ENCODE measurements at regions not wholly inside any gene's neighbourhood (a gene's known extent, or its start where the extent isn't known, plus 50 kb on each side); places are given as distances from the start of the nearest gene placed in this dataset.
A peak's percentile ranks its signal among the peaks of the same experiment; 100 is the strongest.

GRCh38 chr4:105002278-105002677 is 144.4 kb upstream of the TET2 start:
- Histone ChIP-seq H2BK15ac (ENCODE audit: low read length) (no peak overlapping the region), H3K18ac (ENCODE audit: extremely low read depth, low read length) (no peak overlapping the region), H2AFZ (ENCODE audit: low read length) (no peak overlapping the region), H2AK5ac (ENCODE audit: low read depth, low read length) (no peak overlapping the region), H3K9ac (replicated peaks in 1 of 4; ENCODE audit: extremely low read depth in 1 of 4, low read depth in 3 of 4, low read length in 3 of 4) (no peak overlapping the region), H4K5ac (ENCODE audit: insufficient read length, low read depth, low read length) (no peak overlapping the region), H3K56ac (replicated peaks; ENCODE audit: insufficient read length, low read depth, low read length) (no peak overlapping the region), H4K8ac (ENCODE audit: extremely low read depth, insufficient read depth, low read length) (no peak overlapping the region), H2BK12ac (ENCODE audit: low read depth, low read length) (no peak overlapping the region), H4K20me1 (replicated peaks in 1 of 2; ENCODE audit: control insufficient read depth in 1 of 2, insufficient read depth in 2 of 2, low read length in 2 of 2) (no peaks in the 10 kb centered on the region), H3K4me2 (ENCODE audit: insufficient read depth in 1 of 2, low read depth in 2 of 2, low read length in 2 of 2) (no peak overlapping the region), H3K27me3 (replicated peaks in 1 of 4; ENCODE audit: control insufficient read depth in 3 of 4, extremely low read depth in 1 of 4, insufficient read depth in 3 of 4, low read length in 3 of 4) (no peaks in the 10 kb centered on the region), H4K91ac (replicated peaks; ENCODE audit: insufficient read length, low read length) (no peak overlapping the region), H3K9me3 (ENCODE audit: insufficient read depth in 2 of 2, low read depth in 1 of 2, low read length in 1 of 2) (no peaks in the 10 kb centered on the region), H3K36me3 (ENCODE audit: control insufficient read depth in 2 of 4, insufficient read depth in 4 of 4, low read length in 3 of 4) (no peaks in the 10 kb centered on the region), H3K27ac (ENCODE audit: low read depth, low read length) (no peak overlapping the region), H3K23me2 (ENCODE audit: low read depth, low read length) (no peaks in the 10 kb centered on the region), H3K4me3 (ENCODE audit: extremely low read depth in 1 of 4, insufficient read depth in 2 of 4, low read depth in 3 of 4, low read length in 4 of 4) (no peak overlapping the region), H3K23ac (ENCODE audit: insufficient read length) (no peak overlapping the region), H3K14ac (ENCODE audit: insufficient read length) (no peak overlapping the region), H3K79me1 (ENCODE audit: low read depth, low read length) (no peaks in the 10 kb centered on the region), H2BK120ac (replicated peaks; ENCODE audit: low read depth, low read length) (no peak overlapping the region), H2BK20ac (ENCODE audit: low read length) (no peak overlapping the region), H2BK5ac (ENCODE audit: low read depth, low read length) (no peak overlapping the region), H3K4ac (replicated peaks; ENCODE audit: insufficient read length, low read depth, low read length) (no peak overlapping the region), H3K79me2 (ENCODE audit: control insufficient read depth in 1 of 2, insufficient read depth in 2 of 2, low read length in 2 of 2) (no peaks in the 10 kb centered on the region), H3K4me1 (replicated peaks in 1 of 4; ENCODE audit: control insufficient read depth in 3 of 4, insufficient read depth in 4 of 4, low read length in 3 of 4) (no peaks in the 10 kb centered on the region)
- ChIA-PET CTCF (ENCODE audit: partially characterized antibody) (interaction anchor here (0.6 kb wide), 1 partner anchor 841 kb away, joined by 3 read pairs; no protein-coding TSS in a partner anchor), POLR2A (ENCODE audit: partially characterized antibody) (no interaction called here)
- FAIRE-seq (no peak), DNase-seq (ENCODE audit: low read depth in 1 of 2, low spot score in 2 of 2) (no peak)
- 98% methylated on average over 6 of the region's 6 CpGs; no CpG with 5 or more reads in 1 of the 2 experiments for WGBS, 2 experiments (ENCODE audit: extremely low coverage in 1 of 2, insufficient coverage in 1 of 2, insufficient read length in 1 of 2, insufficient replicate concordance in 2 of 2, low coverage in 1 of 2, low lambda C conversion rate in 2 of 2, missing lambda C conversion rate in 1 of 2)
- TF ChIP-seq TEAD4 (IDR thresholded peaks at IDR 0.05; ENCODE audit: low read depth, low read length) (no peak), MAFK (IDR thresholded peaks at IDR 0.05; ENCODE audit: low read depth, low read length) (no peak), CHD1 (IDR thresholded peaks at IDR 0.05; ENCODE audit: low read depth, low read length) (no peak), RAD21 (IDR thresholded peaks at IDR 0.05 in 1 of 2, conservative IDR thresholded peaks at IDR 0.05 in 1 of 2; ENCODE audit: low read depth in 2 of 2, low read length in 2 of 2) (peak in 1 of 2 experiments; percentile 25; a peak in 1 of 4 replicates), GABPA (IDR thresholded peaks at IDR 0.05; ENCODE audit: borderline replicate concordance, insufficient read depth, low read length) (no peak)
- TF ChIP-seq, protein P1, sequence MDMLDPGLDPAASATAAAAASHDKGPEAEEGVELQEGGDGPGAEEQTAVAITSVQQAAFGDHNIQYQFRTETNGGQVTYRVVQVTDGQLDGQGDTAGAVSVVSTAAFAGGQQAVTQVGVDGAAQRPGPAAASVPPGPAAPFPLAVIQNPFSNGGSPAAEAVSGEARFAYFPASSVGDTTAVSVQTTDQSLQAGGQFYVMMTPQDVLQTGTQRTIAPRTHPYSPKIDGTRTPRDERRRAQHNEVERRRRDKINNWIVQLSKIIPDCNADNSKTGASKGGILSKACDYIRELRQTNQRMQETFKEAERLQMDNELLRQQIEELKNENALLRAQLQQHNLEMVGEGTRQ (IDR thresholded peaks at IDR 0.05; ENCODE audit: low read length): no peak

All from H1 (cell line).